Liver (tissue), 3 donors: ENCODE measurements at regions not wholly inside any gene's neighbourhood (a gene's known extent, or its start where the extent isn't known, plus 50 kb on each side); places are given as distances from the start of the nearest gene placed in this dataset.

Source experiments
- EGR1 ChIP-seq, 2 donors: IDR thresholded peaks; 2 replicates each; pipeline ENCODE4 v1.6.1; 2016 to 2018; ENCODE audit warnings: antibody characterized with exemption in 2 of 2, low read depth in 2 of 2
- GABPA ChIP-seq, 2 donors: IDR thresholded peaks in 1 of 2; conservative IDR thresholded peaks in 1 of 2; 2 replicates each; pipeline ENCODE4 v1.6.1; 2016; ENCODE audit warnings: antibody characterized with exemption in 2 of 2, mild to moderate bottlenecking in 1 of 2, moderate library complexity in 1 of 2
- RAD21 ChIP-seq, 2 donors: IDR thresholded peaks; 2 replicates each; pipeline ENCODE4 v1.6.1; 2016; ENCODE audit warnings: antibody characterized with exemption in 2 of 2, mild to moderate bottlenecking in 2 of 2
- RXRA ChIP-seq, 2 donors: IDR thresholded peaks; 2 replicates each; pipeline ENCODE4 v1.6.1; 2017 to 2018; ENCODE audit warnings: antibody characterized with exemption in 2 of 2, mild to moderate bottlenecking in 1 of 2
- TAF1 ChIP-seq: conservative IDR thresholded peaks from 2 replicates; pipeline ENCODE4 v1.6.1; 2016; ENCODE audit warnings: antibody characterized with exemption, mild to moderate bottlenecking
- YY1 ChIP-seq: IDR thresholded peaks from 2 replicates; pipeline ENCODE4 v1.6.1; 2016; ENCODE audit warnings: antibody characterized with exemption, mild to moderate bottlenecking
- ZBTB33 ChIP-seq: IDR thresholded peaks from 2 replicates; pipeline ENCODE4 v1.6.1; 2016; ENCODE audit warnings: antibody characterized with exemption
- TF ChIP-seq, protein P1 (sequence below): fragments of 150-350 bp; IDR thresholded peaks from 2 replicates; pipeline ENCODE4 v1.5.1; 2017; ENCODE audit warnings: improper control_type of control experiment, low read depth, low read length; ENCODE audit not compliant: missing input control
- TF ChIP-seq, protein P2 (sequence below): IDR thresholded peaks from 2 replicates; pipeline ENCODE4 v1.6.1; 2016; ENCODE audit warnings: antibody characterized with exemption, mild to moderate bottlenecking
- TF ChIP-seq, protein P3 (sequence below): IDR thresholded peaks from 2 replicates; pipeline ENCODE4 v1.6.1; 2016; ENCODE audit warnings: antibody characterized with exemption
- TF ChIP-seq, protein P4 (sequence below): IDR thresholded peaks from 2 replicates; pipeline ENCODE4 v1.6.1; 2016; ENCODE audit warnings: antibody characterized with exemption
- donor health status: healthy.
- donor health status: healthy.

DNA sequence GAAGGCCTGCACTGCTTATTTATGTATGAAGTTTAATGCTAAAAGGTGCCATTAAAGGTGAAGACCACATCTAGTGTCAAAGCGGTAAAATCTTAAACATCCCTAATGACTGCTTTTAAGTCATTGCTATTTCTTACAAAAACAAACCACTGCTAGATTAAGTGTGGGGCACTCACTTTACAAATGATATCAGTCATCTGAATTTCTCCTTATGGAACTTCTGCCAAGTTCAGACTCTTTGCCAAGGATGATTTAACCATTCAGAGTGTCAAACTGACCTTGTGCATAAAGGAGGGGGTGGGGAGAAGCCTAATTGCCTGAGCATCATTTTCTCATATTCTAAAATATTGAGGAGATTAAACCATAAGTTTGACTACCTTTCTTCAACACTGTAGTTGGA, 271.5 kb downstream of the TGFB2 start:
- TF ChIP-seq, protein P1, sequence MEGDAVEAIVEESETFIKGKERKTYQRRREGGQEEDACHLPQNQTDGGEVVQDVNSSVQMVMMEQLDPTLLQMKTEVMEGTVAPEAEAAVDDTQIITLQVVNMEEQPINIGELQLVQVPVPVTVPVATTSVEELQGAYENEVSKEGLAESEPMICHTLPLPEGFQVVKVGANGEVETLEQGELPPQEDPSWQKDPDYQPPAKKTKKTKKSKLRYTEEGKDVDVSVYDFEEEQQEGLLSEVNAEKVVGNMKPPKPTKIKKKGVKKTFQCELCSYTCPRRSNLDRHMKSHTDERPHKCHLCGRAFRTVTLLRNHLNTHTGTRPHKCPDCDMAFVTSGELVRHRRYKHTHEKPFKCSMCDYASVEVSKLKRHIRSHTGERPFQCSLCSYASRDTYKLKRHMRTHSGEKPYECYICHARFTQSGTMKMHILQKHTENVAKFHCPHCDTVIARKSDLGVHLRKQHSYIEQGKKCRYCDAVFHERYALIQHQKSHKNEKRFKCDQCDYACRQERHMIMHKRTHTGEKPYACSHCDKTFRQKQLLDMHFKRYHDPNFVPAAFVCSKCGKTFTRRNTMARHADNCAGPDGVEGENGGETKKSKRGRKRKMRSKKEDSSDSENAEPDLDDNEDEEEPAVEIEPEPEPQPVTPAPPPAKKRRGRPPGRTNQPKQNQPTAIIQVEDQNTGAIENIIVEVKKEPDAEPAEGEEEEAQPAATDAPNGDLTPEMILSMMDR, result no peak
- TF ChIP-seq, protein P2, sequence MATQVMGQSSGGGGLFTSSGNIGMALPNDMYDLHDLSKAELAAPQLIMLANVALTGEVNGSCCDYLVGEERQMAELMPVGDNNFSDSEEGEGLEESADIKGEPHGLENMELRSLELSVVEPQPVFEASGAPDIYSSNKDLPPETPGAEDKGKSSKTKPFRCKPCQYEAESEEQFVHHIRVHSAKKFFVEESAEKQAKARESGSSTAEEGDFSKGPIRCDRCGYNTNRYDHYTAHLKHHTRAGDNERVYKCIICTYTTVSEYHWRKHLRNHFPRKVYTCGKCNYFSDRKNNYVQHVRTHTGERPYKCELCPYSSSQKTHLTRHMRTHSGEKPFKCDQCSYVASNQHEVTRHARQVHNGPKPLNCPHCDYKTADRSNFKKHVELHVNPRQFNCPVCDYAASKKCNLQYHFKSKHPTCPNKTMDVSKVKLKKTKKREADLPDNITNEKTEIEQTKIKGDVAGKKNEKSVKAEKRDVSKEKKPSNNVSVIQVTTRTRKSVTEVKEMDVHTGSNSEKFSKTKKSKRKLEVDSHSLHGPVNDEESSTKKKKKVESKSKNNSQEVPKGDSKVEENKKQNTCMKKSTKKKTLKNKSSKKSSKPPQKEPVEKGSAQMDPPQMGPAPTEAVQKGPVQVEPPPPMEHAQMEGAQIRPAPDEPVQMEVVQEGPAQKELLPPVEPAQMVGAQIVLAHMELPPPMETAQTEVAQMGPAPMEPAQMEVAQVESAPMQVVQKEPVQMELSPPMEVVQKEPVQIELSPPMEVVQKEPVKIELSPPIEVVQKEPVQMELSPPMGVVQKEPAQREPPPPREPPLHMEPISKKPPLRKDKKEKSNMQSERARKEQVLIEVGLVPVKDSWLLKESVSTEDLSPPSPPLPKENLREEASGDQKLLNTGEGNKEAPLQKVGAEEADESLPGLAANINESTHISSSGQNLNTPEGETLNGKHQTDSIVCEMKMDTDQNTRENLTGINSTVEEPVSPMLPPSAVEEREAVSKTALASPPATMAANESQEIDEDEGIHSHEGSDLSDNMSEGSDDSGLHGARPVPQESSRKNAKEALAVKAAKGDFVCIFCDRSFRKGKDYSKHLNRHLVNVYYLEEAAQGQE, result no peak
- TF ChIP-seq RAD21 (IDR thresholded peaks at IDR 0.05), result no peak
- TF ChIP-seq, protein P3, sequence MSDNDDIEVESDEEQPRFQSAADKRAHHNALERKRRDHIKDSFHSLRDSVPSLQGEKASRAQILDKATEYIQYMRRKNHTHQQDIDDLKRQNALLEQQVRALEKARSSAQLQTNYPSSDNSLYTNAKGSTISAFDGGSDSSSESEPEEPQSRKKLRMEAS, result no peak
- no peak for TF ChIP-seq YY1
- no peak for TF ChIP-seq EGR1 (IDR thresholded peaks at IDR 0.05; ENCODE audit: low read depth in 2 of 2)
- TF ChIP-seq GABPA (IDR thresholded peaks at IDR 0.05 in 1 of 2, conservative IDR thresholded peaks at IDR 0.05 in 1 of 2), result no peak
- TF ChIP-seq TAF1, result no peak
- no peak for TF ChIP-seq RXRA (IDR thresholded peaks at IDR 0.05)
- TF ChIP-seq ZBTB33, result no peak
- TF ChIP-seq, protein P4, sequence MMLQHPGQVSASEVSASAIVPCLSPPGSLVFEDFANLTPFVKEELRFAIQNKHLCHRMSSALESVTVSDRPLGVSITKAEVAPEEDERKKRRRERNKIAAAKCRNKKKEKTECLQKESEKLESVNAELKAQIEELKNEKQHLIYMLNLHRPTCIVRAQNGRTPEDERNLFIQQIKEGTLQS, result no peak
